ELR (cell line): ENCODE measurements at regions not wholly inside any gene's neighbourhood (a gene's known extent, or its start where the extent isn't known, plus 50 kb on each side); places are given as distances from the start of the nearest gene placed in this dataset.
"Not testable (repeated sequence)": the region's sequence is repeated elsewhere in the genome, so short reads cannot be mapped to it uniquely, and the experiment has no call there.

Experiments
- DNase-seq: peaks from one replicate; pipeline ENCODE4 v3.0.0-alpha.2; 2015; ENCODE audit warnings: low read depth

- DNase-seq = no peak
Measured at GRCh38 chrX:437661-438390, 51.1 kb upstream of the PPP2R3B start.

- DNase-seq = no peak
Measured at GRCh38 chrX:439241-439640, 52.5 kb upstream of the PPP2R3B start.

GRCh38 chrX:439719-440118 is 53.0 kb upstream of the PPP2R3B start:
- DNase-seq = no peak

GRCh38 chrX:440636-441035 is 53.9 kb upstream of the PPP2R3B start:
- no peak for DNase-seq

GRCh38 chrX:443536-444210 is 57.0 kb upstream of the PPP2R3B start:
- DNase-seq = no peak

GRCh38 chrX:444305-444704 is 57.6 kb upstream of the PPP2R3B start:
- DNase-seq = no peak

GRCh38 chrX:445727-446126 is 59.0 kb upstream of the PPP2R3B start:
- DNase-seq = no peak

- DNase-seq = no peak
Measured at GRCh38 chrX:446245-446644, 59.5 kb upstream of the PPP2R3B start.

- DNase-seq = no peak
Measured at GRCh38 chrX:447052-447451, 60.3 kb upstream of the PPP2R3B start.

- DNase-seq = not testable (repeated sequence)
Measured at GRCh38 chrX:451750-452149, 65.0 kb upstream of the PPP2R3B start.

GRCh38 chrX:452598-452997 is 65.9 kb upstream of the PPP2R3B start:
- DNase-seq = no peak

- not testable (repeated sequence) for DNase-seq
Measured at GRCh38 chrX:454514-454913, 67.8 kb upstream of the PPP2R3B start.

GRCh38 chrX:455199-455598 is 68.5 kb upstream of the PPP2R3B start:
- DNase-seq = no peak

GRCh38 chrX:455673-456072 is 69.0 kb upstream of the PPP2R3B start:
- DNase-seq = no peak

- no peak for DNase-seq
Measured at GRCh38 chrX:456146-456545, 69.4 kb upstream of the PPP2R3B start.

- DNase-seq = no peak
Measured at GRCh38 chrX:456551-457291, 70.0 kb upstream of the PPP2R3B start.

GRCh38 chrX:457292-457679 is 70.6 kb upstream of the PPP2R3B start:
- DNase-seq = no peak

GRCh38 chrX:458631-459061 is 71.9 kb upstream of the PPP2R3B start:
- DNase-seq = no peak

- DNase-seq = no peak
Measured at GRCh38 chrX:459611-460010, 72.9 kb upstream of the PPP2R3B start.

- DNase-seq = no peak
Measured at GRCh38 chrX:460116-460515, 73.4 kb upstream of the PPP2R3B start.

- no peak for DNase-seq
Measured at GRCh38 chrX:460823-461640, 74.3 kb upstream of the PPP2R3B start.

GRCh38 chrX:462853-463252 is 76.1 kb upstream of the PPP2R3B start:
- no peak for DNase-seq
